ENCODE measurements at regions not wholly inside any gene's neighbourhood (a gene's known extent, or its start where the extent isn't known, plus 50 kb on each side); places are given as distances from the start of the nearest gene placed in this dataset.

DNA sequence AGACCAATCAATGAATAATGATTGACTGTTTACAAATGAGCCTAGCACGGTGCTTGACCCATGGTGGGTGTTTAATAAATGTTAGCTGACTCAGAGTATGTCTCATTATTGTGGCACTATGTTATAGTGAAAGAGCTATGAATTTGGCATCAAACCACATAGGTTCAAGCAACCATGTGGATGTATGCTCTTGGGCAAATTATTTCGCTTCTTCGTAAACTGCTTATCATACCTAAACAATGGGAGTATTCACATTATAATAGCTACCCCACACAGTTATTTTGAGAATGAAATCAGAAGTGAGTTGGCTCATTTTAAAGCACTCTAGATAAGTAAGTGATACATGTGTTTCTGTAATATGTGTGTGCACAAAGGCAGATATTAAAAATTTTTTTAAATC lies 118.7 kb upstream of the HSD17B12 start:
- TF ChIP-seq, protein P1, sequence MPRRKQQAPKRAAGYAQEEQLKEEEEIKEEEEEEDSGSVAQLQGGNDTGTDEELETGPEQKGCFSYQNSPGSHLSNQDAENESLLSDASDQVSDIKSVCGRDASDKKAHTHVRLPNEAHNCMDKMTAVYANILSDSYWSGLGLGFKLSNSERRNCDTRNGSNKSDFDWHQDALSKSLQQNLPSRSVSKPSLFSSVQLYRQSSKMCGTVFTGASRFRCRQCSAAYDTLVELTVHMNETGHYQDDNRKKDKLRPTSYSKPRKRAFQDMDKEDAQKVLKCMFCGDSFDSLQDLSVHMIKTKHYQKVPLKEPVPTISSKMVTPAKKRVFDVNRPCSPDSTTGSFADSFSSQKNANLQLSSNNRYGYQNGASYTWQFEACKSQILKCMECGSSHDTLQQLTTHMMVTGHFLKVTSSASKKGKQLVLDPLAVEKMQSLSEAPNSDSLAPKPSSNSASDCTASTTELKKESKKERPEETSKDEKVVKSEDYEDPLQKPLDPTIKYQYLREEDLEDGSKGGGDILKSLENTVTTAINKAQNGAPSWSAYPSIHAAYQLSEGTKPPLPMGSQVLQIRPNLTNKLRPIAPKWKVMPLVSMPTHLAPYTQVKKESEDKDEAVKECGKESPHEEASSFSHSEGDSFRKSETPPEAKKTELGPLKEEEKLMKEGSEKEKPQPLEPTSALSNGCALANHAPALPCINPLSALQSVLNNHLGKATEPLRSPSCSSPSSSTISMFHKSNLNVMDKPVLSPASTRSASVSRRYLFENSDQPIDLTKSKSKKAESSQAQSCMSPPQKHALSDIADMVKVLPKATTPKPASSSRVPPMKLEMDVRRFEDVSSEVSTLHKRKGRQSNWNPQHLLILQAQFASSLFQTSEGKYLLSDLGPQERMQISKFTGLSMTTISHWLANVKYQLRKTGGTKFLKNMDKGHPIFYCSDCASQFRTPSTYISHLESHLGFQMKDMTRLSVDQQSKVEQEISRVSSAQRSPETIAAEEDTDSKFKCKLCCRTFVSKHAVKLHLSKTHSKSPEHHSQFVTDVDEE (CRISPR knock-in tag; IDR thresholded peaks at IDR 0.05) = no peak
- no peak for TF ChIP-seq SNAI2 (CRISPR knock-in tag; IDR thresholded peaks at IDR 0.05)

Measured in SK-N-SH treated with all-trans-retinoic acid at 6 μM for 48 hours (cell line).